ENCODE measurements at regions not wholly inside any gene's neighbourhood (a gene's known extent, or its start where the extent isn't known, plus 50 kb on each side); places are given as distances from the start of the nearest gene placed in this dataset.

DNA sequence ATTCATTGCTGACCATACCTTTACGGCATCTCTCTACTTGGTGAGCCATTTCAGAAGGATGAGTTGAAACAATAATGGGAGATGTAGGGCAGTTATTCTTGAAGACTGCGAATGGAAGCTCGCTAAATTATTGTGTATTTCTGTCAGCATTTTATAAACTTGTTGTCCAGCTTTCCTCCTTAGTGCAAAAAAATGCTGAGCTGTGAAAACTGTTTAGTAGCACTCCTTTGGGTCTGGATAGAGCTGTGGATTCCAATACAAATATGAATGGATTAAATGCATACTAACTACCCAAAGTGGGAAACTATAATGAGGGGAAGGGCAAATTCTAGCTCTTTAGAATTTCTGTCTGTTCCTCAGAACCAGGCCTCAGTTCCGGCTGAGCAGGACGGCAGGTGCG lies 461.6 kb downstream of the TXNL1 start:
- Histone ChIP-seq H2BK120ac (ENCODE audit: low read depth, low read length) (no peak overlapping the region), H2BK20ac (ENCODE audit: low read depth, low read length) (no peak overlapping the region), H4K20me1 (ENCODE audit: insufficient read depth, low read length) (no peaks in the 10 kb centered on the region), H2BK15ac (ENCODE audit: low read depth, low read length) (no peak overlapping the region), H4K5ac (ENCODE audit: low read depth, low read length) (no peak overlapping the region), H2AK9ac (replicated peaks; ENCODE audit: low read depth, low read length, poor library complexity) (no peak overlapping the region), H4K91ac (ENCODE audit: insufficient read depth, low read depth, low read length) (no peak overlapping the region), H2AK5ac (ENCODE audit: low read depth, low read length) (no peak overlapping the region), H3K4me3 (ENCODE audit: insufficient read depth, low read depth, low read length) (no peak overlapping the region), H3K4ac (ENCODE audit: low read depth, low read length) (no peak overlapping the region), H3K4me1 (ENCODE audit: control insufficient read depth, insufficient read depth, low read length) (peaks cover 6% of the 10 kb centered on the region), H3K27ac (ENCODE audit: insufficient read depth, low read length) (no peak overlapping the region), H3K9me1 (ENCODE audit: insufficient read depth, low read length) (peaks cover 5% of the 10 kb centered on the region; the same call in 1 of the 2 replicates), H4K8ac (ENCODE audit: low read depth in 2 of 2, low read length in 2 of 2) (no peak overlapping the region), H3K56ac (ENCODE audit: extremely low read depth, insufficient read depth, low read length) (no peak overlapping the region), H3K79me1 (ENCODE audit: low read depth in 1 of 2, low read length in 2 of 2) (no peaks in the 10 kb centered on the region), H3K4me2 (ENCODE audit: low read depth, low read length) (no peak overlapping the region), H3K23ac (ENCODE audit: low read depth, low read length) (no peak overlapping the region), H3K27me3 (ENCODE audit: control insufficient read depth, insufficient read depth, low read length) (no peaks in the 10 kb centered on the region), H2BK5ac (ENCODE audit: low read depth, low read length, poor library complexity, severe bottlenecking) (no peak overlapping the region), H3K9ac (ENCODE audit: low read depth, low read length) (no peak overlapping the region), H3K14ac (replicated peaks; ENCODE audit: low read depth, low read length) (no peak overlapping the region), H3K9me3 (ENCODE audit: control insufficient read depth, insufficient read depth, low read length) (no peaks in the 10 kb centered on the region), H2AFZ (replicated peaks; ENCODE audit: low read length, poor library complexity) (no peak overlapping the region), H3K36me3 (ENCODE audit: control insufficient read depth, insufficient read depth, low read length) (no peaks in the 10 kb centered on the region), H3K18ac (ENCODE audit: low read depth, low read length) (no peak overlapping the region)
- TF ChIP-seq FOS (IDR thresholded peaks at IDR 0.05; ENCODE audit: low read depth, low read length) (no peak), CHD1 (IDR thresholded peaks at IDR 0.05; ENCODE audit: low read depth, low read length) (no peak), MAFK (IDR thresholded peaks at IDR 0.05; ENCODE audit: low read depth, low read length) (peak; percentile 72)
- TF ChIP-seq, protein P1, sequence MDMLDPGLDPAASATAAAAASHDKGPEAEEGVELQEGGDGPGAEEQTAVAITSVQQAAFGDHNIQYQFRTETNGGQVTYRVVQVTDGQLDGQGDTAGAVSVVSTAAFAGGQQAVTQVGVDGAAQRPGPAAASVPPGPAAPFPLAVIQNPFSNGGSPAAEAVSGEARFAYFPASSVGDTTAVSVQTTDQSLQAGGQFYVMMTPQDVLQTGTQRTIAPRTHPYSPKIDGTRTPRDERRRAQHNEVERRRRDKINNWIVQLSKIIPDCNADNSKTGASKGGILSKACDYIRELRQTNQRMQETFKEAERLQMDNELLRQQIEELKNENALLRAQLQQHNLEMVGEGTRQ (IDR thresholded peaks at IDR 0.05; ENCODE audit: low read depth, low read length): no peak
- BruUV-seq (replicated peaks): no TSS peak
- ChIA-PET POLR2A (ENCODE audit: unreplicated experiment) (no interaction called here), CTCF (interaction anchor here (0.5 kb wide), 1 partner anchor 52 kb away, joined by 4 read pairs; no protein-coding TSS in a partner anchor)
- intact Hi-C loops (cut with micrococcal nuclease): no loop called here
- in situ Hi-C loops (cut with MboI; ENCODE audit: low sequenced_read_pairs): no loop called here
- WGBS, 2 experiments (ENCODE audit: extremely low coverage in 2 of 2, insufficient read length in 1 of 2): no CpG with 5 or more reads among the region's 6 CpGs
- ATAC-seq (ENCODE audit: low read depth): no peak
- no peak for DNase-seq
- dilution Hi-C loops (cut with HindIII; ENCODE audit: low sequenced_read_pairs, unreplicated experiment): no loop called here

Data from IMR-90 (cell line).